Activated T-cell treated with anti-CD3 and anti-CD28 coated beads for 48 hours (primary cell): ENCODE measurements at regions not wholly inside any gene's neighbourhood (a gene's known extent, or its start where the extent isn't known, plus 50 kb on each side); places are given as distances from the start of the nearest gene placed in this dataset.
"Not testable (repeated sequence)": the region's sequence is repeated elsewhere in the genome, so short reads cannot be mapped to it uniquely, and the experiment has no call there.

ENCODE experiments used
- DNase-seq: peaks from one replicate; pipeline ENCODE4 v3.0.0-alpha.2; 2020; ENCODE audit warnings: low read depth

GRCh38 chr14:101616202-101616601 lies 54.9 kb downstream of the DIO3 start:
- DNase-seq: no peak

DNA sequence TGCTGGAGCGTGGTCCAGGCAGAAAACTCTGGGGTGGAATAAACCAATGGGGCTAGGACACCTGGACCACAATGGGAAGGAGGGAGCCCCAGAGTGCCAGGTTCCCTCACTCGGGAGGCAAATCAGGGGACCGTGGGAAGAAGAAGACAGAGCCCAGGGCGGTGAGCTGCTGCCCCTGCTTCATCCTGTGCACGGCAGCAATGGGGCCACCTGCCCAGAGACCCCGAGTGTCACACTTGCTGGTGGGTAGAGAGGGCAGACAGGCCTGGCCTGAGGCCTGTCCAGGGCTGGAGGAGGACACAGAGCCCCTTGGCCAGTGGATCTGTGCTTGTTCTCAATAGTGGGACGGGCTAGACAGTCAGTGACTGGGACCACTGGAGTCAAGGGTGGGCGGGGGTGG lies 58.2 kb downstream of the DIO3 start:
- DNase-seq: no peak

DNA sequence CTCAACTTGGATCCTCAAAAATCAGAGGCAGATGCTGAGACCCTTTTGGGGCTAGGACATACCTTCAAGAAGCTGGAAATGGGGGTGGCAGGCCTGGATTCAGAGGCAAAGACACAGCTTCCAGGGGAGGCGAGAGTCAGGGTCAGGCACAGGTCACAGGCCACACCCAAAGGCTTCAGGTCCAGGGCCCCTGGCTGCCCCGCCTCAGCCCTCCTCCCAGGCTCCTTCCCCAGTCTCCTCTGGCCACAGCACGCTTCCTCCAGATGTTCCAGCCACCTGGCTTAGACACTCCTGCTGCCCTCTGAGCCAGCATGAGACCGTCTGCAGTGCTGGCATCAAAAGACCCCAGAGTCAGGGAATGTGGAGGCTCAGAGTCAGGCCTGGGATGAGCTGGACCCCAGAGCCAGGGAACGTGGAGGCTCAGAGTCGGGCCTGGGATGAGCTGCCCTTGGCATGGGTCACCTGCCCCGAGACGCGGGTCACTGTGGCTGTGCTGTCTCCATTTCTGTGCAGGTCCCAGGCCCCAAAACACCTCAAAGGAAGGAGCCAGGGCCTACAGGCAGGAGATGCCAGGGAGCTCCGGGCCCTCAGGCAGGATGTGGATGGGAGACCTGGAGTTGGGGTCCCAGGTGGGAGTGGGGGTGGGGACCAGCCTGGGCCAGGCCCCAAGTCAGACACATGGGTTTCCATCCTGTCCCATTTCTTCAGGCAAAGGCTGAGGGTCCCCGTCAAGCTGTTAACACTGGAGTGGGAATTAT lies 58.9 kb downstream of the DIO3 start:
- no peak for DNase-seq

- no peak for DNase-seq
Observed at GRCh38 chr14:101620821-101621785, 59.8 kb downstream of the DIO3 start.

DNA sequence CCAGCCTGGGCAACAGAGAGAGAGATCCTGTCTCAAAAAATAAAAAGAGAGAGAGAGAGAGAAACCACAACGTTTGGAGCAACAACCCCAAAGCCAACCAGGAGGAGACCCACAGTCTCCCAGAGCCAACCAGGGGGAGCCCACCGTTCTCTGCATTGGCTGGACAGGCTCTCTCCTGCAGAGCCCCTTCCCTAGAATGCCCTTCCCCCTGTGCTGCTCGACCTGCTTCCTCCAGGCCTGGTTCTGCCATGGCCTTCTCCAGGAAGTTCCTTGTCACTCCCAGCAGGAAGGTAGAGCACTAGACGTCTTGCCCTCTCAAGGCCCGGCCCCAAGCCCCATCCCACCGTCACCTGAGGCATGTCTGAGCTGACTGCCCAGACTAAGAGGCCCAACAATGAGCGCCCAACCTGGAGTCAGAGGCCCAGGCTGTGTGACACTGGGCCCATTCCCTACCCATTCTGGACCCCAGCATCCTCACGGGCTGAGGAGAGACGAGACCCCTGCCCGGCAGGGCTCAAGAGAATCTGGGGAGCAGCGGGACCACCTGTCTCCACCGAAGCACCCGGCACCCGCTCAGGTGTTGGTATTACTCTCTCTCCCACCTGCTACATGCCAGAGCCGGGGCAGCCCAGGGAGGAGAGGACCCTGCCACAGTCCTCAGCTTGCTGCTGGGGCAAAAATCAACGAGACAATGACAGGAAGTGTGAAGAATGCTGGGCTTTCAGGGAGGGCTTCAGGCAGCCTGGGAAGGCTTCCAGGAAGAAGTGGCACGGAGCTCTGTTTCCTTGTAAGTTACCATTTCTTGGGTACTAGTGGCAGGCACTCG lies 61.2 kb downstream of the DIO3 start:
- DNase-seq: no peak

GRCh38 chr14:101623077-101623372 lies 61.7 kb downstream of the DIO3 start:
- no peak for DNase-seq

- DNase-seq: no peak
Observed at GRCh38 chr14:101623685-101624444, 62.6 kb downstream of the DIO3 start.

GRCh38 chr14:101624536-101624935 lies 63.2 kb downstream of the DIO3 start:
- no peak for DNase-seq

- no peak for DNase-seq
Observed at GRCh38 chr14:101625336-101626097, 64.2 kb downstream of the DIO3 start.

DNA sequence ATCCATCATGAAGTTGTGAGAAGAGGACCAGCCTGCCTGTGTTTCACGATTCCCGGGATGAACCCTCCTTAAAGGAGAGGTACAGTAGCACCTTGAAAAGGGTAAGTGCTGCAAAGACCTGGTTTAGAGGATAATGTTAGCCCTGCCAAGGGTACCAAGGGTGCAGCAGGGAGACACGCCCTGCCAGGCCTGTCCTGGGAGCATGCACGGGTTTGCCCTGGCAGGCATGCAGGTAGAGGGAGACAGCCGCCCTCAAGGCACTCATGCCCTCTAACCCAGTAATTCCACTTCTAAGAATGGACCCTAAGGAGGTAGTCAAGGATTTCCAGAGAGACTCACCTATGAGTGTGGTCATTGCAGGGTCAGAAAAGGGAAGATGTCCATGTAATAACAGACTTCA lies 65.0 kb downstream of the DIO3 start:
- DNase-seq: no peak

DNA sequence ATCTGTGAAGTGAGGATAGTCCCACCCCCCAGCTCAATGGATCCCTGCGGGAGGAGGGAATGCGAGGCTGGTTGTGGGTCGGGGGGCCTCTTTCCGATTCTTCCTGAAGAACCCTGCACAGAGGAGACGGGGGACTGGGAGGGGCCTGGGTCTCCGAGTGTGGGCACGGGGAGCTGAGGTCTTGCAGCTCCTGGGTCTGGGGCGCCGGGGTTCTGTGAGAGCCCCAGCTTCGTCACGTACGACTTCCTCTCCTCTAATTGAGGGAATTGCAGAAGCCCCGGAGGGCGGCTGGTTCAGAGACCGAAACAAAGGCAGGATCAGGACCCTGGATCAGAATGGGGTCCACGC lies 66.6 kb downstream of the DIO3 start:
- no peak for DNase-seq

GRCh38 chr14:101628471-101628966 lies 67.2 kb downstream of the DIO3 start:
- peak; percentile 73 for DNase-seq

GRCh38 chr14:101628975-101629374 lies 67.7 kb downstream of the DIO3 start:
- no peak for DNase-seq

DNA sequence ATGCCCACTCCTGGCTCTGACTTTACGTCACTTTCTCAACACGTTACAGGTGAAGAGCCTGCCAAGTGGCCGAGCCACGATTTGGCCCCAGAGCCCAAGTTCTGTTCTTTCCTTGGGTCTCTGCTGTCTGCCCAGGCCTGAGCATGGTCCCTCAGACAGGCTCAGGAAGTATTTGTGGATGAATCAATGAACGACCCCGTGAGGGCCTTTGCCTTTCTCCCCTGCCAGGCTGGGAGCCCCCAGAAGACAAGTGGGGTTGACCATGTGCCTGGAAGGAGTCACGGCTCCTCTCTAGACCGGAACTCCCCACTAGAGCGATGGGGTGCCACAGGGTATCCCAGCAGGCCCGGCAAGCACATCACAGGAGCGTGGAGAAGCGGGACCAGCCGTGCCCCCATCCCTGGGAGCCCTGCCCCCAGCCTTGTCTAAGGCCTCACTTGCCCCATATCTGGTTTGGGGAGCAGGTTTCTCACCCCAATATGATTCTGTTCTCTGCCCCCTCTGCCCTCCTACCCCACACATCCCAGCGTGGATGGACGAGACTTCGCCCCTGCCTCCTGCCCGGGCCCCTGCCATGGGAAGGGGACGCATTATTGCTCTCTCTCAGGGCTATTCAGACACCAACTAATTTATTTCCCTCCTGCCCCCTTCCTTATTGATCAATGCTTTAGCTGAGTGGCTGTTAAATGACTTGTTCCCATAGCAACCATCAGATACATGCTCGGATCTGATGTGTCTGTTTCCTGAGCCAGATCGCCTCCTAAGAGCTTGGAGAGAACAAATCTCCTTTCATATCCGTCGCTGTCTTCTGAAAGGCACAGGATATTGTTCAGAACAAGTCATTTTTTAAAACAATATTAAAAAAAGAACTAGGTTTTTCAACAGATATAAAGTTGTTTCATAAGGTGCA lies 69.0 kb downstream of the DIO3 start:
- no peak for DNase-seq

GRCh38 chr14:101631199-101631598 lies 69.9 kb downstream of the DIO3 start:
- no peak for DNase-seq

DNA sequence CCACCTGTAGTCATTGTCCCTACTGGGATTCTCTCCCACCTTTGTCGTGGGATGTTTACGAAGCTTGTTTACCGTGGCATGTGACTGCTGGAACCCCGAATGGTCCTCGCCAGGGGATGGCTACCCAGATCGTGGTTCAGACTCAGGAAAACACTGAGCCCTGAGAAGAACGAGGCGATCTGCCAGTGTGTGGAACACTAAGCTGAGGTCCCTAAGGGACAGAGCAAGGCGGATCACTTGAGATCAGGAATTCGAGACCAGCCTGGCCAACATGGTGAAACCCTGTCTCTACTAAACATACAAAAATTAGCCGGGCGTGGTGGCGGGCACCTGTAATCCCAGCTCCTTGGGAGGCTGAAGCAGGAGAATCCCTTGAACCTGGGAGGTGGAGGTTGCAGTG lies 70.7 kb downstream of the DIO3 start:
- DNase-seq: not testable (repeated sequence)

- no peak for DNase-seq
Observed at GRCh38 chr14:101632520-101632919, 71.2 kb downstream of the DIO3 start.

- no peak for DNase-seq
Observed at GRCh38 chr14:101633276-101633675, 72.0 kb downstream of the DIO3 start.

DNA sequence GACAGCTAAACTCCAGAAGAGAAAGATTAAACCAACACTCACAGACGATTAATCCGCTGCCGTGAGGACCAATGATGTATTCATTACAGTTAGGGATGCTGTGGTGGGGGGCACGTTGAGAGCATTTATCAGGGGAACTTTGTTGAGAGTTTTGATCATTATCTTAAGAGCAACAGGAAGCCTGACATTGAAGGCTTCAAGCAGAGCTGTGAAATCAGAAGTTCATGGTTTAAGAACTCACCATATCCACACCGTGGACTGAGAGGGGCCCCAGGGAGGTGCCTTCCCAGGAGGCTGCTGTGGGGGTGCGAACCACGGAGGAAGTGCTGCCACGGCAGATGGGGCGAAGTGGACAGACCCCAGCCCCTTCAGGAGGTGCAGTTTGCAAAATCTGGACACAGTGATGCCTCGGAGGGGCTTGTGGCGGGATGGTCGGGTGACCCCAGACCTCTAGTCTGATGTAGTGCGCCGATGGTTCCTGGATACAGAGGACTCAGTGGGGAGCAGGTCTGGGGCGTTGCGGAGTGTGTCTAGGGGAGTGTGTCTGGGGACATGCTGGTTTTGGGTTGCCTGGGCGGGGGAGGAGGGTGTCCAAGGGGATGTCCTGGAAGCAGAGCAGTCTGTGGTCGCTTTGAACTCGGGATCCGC lies 73.0 kb downstream of the DIO3 start:
- DNase-seq: no peak
